Astrocyte (in vitro differentiated cells and primary cell): ENCODE measurements at regions not wholly inside any gene's neighbourhood (a gene's known extent, or its start where the extent isn't known, plus 50 kb on each side); places are given as distances from the start of the nearest gene placed in this dataset.

Experiments
- CTCF ChIP-seq: IDR thresholded peaks from 2 replicates; pipeline ENCODE4 v1.5.1; 2011; ENCODE audit warnings: low read depth, mild to moderate bottlenecking, inconsistent platforms, low read length, moderate library complexity; ENCODE audit not compliant: insufficient read depth
- EZH2 ChIP-seq: IDR thresholded peaks from 2 replicates; pipeline ENCODE4 v1.6.1; 2012; ENCODE audit warnings: mild to moderate bottlenecking, low read length, inconsistent platforms; ENCODE audit not compliant: insufficient read depth

DNA sequence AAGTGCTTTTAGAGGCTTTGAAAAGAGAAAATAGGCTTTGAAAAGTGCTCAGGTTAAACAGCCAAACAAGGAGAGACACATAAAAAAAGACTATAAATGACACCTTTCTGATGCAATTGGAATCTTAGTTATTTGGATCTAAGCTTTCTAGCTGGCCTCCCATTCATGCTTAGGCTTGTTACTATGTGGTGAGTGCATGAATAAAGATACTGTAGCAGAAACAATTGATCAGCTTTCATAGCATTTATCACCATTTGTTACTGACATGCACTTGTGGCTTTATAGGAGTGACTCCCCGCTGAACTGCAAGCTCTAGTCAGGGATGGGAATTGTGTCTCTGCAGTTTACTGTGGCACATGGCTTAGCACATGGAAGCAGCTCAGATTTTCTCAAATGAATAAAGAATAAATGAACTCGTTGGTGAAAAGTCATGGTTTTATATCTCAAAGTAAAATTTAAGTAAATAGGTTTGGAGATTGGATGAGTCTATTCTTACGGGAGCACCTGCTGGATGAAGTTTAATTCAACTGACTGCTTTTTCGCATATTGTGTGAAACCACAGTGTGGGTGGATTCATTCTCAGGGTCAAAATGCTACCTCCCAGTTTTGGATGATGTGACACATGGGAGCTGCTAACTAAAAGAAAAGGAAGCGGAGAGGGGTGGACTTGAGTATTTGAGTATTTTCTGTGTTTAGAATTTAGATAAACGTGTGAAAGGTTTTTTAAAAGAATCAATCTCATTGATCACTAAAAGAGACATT, 91.1 kb upstream of the NOL4 start:
- TF ChIP-seq EZH2 (no peak), CTCF (no peak)
